A673 (cell line): ENCODE measurements at regions not wholly inside any gene's neighbourhood (a gene's known extent, or its start where the extent isn't known, plus 50 kb on each side); places are given as distances from the start of the nearest gene placed in this dataset.
A peak's percentile ranks its signal among the peaks of the same experiment; 100 is the strongest.

ENCODE experiments used
- BruUV-seq: library from RNA; stranded (reverse); fragments of 400-500 nt; replicated peaks from 2 replicates; lab custom pipeline; 2021; lab: Mats Ljungman, UMichigan
- CTCF ChIA-PET: fragments of 300-600 bp; sonication (Branson Sonifier 250); formaldehyde crosslinking; loops from one replicate; lab custom pipeline; 2022; ENCODE audit warnings: antibody characterized with exemption; lab: Charles Lee
- POLR2A ChIA-PET: fragments of 300-600 bp; sonication (Branson Sonifier 250); formaldehyde crosslinking; loops from one replicate; lab custom pipeline; 2022; ENCODE audit warnings: antibody characterized with exemption; ENCODE audit not compliant: low non-redundant PET; lab: Charles Lee
- DNase-seq: peaks from one replicate; pipeline ENCODE4 v3.0.0-alpha.2; 2015; ENCODE audit warnings: low spot score
- H3K27ac ChIP-seq: fragments of 200-600 bp; sonication (generic); 2 replicates; pipeline ENCODE4 v1.5.1; 2016; ENCODE audit warnings: mixed run types, low read depth, mild to moderate bottlenecking, mixed read lengths, antibody characterized with exemption, low read length; ENCODE audit not compliant: poor library complexity, severe bottlenecking
- H3K27me3 ChIP-seq: fragments of 200-600 bp; sonication (generic); replicated peaks from 2 replicates; pipeline ENCODE4 v1.6.1; 2017; ENCODE audit warnings: mixed run types, low read depth, mild to moderate bottlenecking, mixed read lengths, antibody characterized with exemption, low read length; ENCODE audit not compliant: insufficient read depth, poor library complexity
- H3K36me3 ChIP-seq: fragments of 200-600 bp; sonication (generic); 2 replicates; pipeline ENCODE4 v1.6.1; 2016; ENCODE audit warnings: mixed run types, mild to moderate bottlenecking, mixed read lengths, antibody characterized with exemption, low read length; ENCODE audit not compliant: insufficient read depth, poor library complexity, severe bottlenecking
- H3K4me1 ChIP-seq: fragments of 200-600 bp; sonication (generic); 2 replicates; pipeline ENCODE4 v1.6.1; 2017; ENCODE audit warnings: mixed run types, mild to moderate bottlenecking, mixed read lengths, antibody characterized with exemption, low read length; ENCODE audit not compliant: insufficient read depth, poor library complexity, severe bottlenecking
- H3K4me3 ChIP-seq: fragments of 200-600 bp; sonication (generic); 2 replicates; pipeline ENCODE4 v1.5.1; 2016; ENCODE audit warnings: low read depth, mixed run types, mild to moderate bottlenecking, mixed read lengths, low read length; ENCODE audit not compliant: poor library complexity, severe bottlenecking
- H3K9me3 ChIP-seq: fragments of 200-600 bp; sonication (generic); 2 replicates; pipeline ENCODE4 v1.6.1; 2016; ENCODE audit warnings: mixed run types, low read depth, mild to moderate bottlenecking, mixed read lengths, antibody characterized with exemption, low read length; ENCODE audit not compliant: poor library complexity, severe bottlenecking
- EZH2 ChIP-seq: fragments of 200-600 bp; sonication (generic); IDR thresholded peaks from 2 replicates; pipeline ENCODE4 v1.6.1; 2017; ENCODE audit warnings: borderline replicate concordance, low read depth, mild to moderate bottlenecking, mixed read lengths, antibody characterized with exemption, low read length; ENCODE audit not compliant: poor library complexity, severe bottlenecking
- intact Hi-C: fragments of 100-400 bp; cut with micrococcal nuclease; formaldehyde crosslinking; loops from one replicate; pipeline ENCODE4 v1.10.0; 2022; ENCODE audit not compliant: unreplicated experiment
- TF ChIP-seq, protein P1 (sequence below): fragments of 300-800, 200-600 bp; sonication (generic); conservative IDR thresholded peaks from 2 replicates; pipeline ENCODE4 v1.5.1; 2017; ENCODE audit warnings: low read depth, mild to moderate bottlenecking, antibody characterized with exemption, low read length, moderate library complexity, mixed read lengths

- POLR2A ChIA-PET = no interaction called here
- TF ChIP-seq, protein P1, sequence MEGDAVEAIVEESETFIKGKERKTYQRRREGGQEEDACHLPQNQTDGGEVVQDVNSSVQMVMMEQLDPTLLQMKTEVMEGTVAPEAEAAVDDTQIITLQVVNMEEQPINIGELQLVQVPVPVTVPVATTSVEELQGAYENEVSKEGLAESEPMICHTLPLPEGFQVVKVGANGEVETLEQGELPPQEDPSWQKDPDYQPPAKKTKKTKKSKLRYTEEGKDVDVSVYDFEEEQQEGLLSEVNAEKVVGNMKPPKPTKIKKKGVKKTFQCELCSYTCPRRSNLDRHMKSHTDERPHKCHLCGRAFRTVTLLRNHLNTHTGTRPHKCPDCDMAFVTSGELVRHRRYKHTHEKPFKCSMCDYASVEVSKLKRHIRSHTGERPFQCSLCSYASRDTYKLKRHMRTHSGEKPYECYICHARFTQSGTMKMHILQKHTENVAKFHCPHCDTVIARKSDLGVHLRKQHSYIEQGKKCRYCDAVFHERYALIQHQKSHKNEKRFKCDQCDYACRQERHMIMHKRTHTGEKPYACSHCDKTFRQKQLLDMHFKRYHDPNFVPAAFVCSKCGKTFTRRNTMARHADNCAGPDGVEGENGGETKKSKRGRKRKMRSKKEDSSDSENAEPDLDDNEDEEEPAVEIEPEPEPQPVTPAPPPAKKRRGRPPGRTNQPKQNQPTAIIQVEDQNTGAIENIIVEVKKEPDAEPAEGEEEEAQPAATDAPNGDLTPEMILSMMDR = peak; percentile 54
- no peak for TF ChIP-seq EZH2
These were observed 256.8 kb upstream of the VCX start for GRCh38 chrX:7586126-7586525.

GRCh38 chrX:7582191-7582590 lies 260.8 kb upstream of the VCX start:
- ChIA-PET CTCF (no interaction called here), POLR2A (no interaction called here)
- Histone ChIP-seq H3K36me3 (no peaks in the 10 kb centered on the region), H3K27ac (no peak overlapping the region), H3K9me3 (no peaks in the 10 kb centered on the region), H3K4me3 (no peak overlapping the region), H3K27me3 (no peaks in the 10 kb centered on the region), H3K4me1 (no peaks in the 10 kb centered on the region)
- intact Hi-C loops = no loop called here
- no peak for TF ChIP-seq EZH2
- TF ChIP-seq, protein P1 = no peak
- BruUV-seq = no TSS peak
- DNase-seq = no peak

More at GRCh38 chrX:7586126-7586525, 256.8 kb upstream of the VCX start:
- DNase-seq = peak; percentile 25
- CTCF ChIA-PET = no interaction called here
- Histone ChIP-seq H3K4me3 (no peak overlapping the region), H3K4me1 (no peaks in the 10 kb centered on the region), H3K27me3 (no peaks in the 10 kb centered on the region), H3K27ac (no peak overlapping the region), H3K9me3 (no peaks in the 10 kb centered on the region), H3K36me3 (no peaks in the 10 kb centered on the region)
- BruUV-seq = no TSS peak
- intact Hi-C loops = no loop called here

DNA sequence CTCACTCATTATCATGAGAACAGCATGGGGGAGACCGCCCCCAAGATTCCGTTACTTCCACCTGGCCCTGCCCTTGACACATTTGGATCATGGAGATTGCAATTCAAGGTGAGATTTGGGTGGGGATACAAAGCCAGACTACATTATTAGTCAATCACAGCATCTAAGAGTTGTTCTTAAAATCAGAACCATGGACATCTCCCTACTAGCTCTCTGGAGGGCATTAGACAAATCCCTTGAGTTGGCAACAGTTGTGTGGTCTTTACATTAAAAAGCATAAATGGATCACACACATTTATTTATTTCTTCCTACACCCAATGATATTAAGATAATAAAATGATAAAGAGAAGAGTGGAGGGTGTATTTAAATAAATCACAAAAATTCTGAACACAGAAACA lies 262.8 kb upstream of the VCX start:
- no peak for TF ChIP-seq EZH2
- TF ChIP-seq, protein P1 = no peak
- Histone ChIP-seq H3K27ac (no peak overlapping the region), H3K9me3 (no peaks in the 10 kb centered on the region), H3K4me3 (no peak overlapping the region), H3K27me3 (no peaks in the 10 kb centered on the region), H3K36me3 (no peaks in the 10 kb centered on the region), H3K4me1 (no peaks in the 10 kb centered on the region)
- CTCF ChIA-PET = no interaction called here
- POLR2A ChIA-PET = no interaction called here
- no peak for DNase-seq
- no TSS peak for BruUV-seq
- intact Hi-C loops = no loop called here
